ENCODE measurements at regions not wholly inside any gene's neighbourhood (a gene's known extent, or its start where the extent isn't known, plus 50 kb on each side); places are given as distances from the start of the nearest gene placed in this dataset.

DNA sequence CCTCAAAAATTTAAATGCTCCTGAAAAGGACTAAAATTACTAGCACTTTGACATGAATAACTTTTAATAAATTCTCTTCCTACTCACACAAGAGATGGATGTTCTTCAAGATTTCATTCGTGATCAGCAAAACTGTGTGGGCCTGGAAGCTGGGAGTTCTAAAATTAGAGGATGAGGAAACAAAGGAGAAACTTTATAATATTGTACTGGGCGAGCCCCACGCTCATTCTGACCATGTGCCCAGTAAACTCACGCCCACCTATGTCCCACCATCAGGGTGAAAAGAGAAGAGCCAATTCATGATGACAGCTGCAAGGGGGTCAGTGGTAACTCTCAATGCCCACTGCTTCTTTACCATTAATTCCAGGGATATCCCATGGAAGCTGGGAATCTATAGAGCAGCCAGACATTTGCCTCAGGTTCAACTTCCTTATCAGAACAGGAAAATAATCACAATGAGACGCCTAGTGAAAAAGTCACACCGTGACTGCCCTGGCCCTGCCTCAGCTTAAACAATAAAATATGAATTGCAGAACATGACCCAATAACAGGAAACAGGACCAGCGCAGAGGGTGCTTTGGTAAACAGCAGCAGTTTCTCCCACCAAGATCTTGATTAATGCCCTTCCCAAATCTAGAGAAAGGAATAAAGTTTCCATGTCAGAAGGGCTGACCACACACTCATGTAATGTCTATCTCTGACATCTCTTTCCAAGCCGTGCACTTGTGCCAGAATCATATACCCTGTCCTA is 438.6 kb downstream of the TXNL1 start (continued):
- TF ChIP-seq KDM4B (IDR thresholded peaks at IDR 0.05; ENCODE audit: borderline replicate concordance in 2 of 2, low read depth in 1 of 2) (no peak), ETV5 (CRISPR knock-in tag; IDR thresholded peaks at IDR 0.05; ENCODE audit: low read depth) (no peak), ZZZ3 (IDR thresholded peaks at IDR 0.05) (no peak), PTTG1 (tag; IDR thresholded peaks at IDR 0.05; ENCODE audit: low read depth) (no peak), KLF6 (CRISPR knock-in tag; IDR thresholded peaks at IDR 0.05; ENCODE audit: borderline replicate concordance) (no peak), NCOA2 (IDR thresholded peaks at IDR 0.05; ENCODE audit: partially characterized antibody in 2 of 2) (no peak), CXXC5 (CRISPR knock-in tag; IDR thresholded peaks at IDR 0.05) (no peak), ZNF239 (CRISPR knock-in tag; IDR thresholded peaks at IDR 0.05) (no peak), HNRNPL (IDR thresholded peaks at IDR 0.05; ENCODE audit: low read depth, low read length) (no peak), KDM2B (CRISPR knock-in tag; IDR thresholded peaks at IDR 0.05) (no peak), ZNF436 (CRISPR knock-in tag; IDR thresholded peaks at IDR 0.05) (no peak), NR2C1 (IDR thresholded peaks at IDR 0.05) (no peak), NR2C1 (tag; IDR thresholded peaks at IDR 0.05) (no peak), NFYB (IDR thresholded peaks at IDR 0.05; ENCODE audit: extremely low read depth, insufficient read length) (no peak)
- TF ChIP-seq, protein P1, sequence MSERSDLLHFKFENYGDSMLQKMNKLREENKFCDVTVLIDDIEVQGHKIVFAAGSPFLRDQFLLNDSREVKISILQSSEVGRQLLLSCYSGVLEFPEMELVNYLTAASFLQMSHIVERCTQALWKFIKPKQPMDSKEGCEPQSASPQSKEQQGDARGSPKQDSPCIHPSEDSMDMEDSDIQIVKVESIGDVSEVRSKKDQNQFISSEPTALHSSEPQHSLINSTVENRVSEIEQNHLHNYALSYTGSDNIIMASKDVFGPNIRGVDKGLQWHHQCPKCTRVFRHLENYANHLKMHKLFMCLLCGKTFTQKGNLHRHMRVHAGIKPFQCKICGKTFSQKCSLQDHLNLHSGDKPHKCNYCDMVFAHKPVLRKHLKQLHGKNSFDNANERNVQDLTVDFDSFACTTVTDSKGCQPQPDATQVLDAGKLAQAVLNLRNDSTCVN (CRISPR knock-in tag; IDR thresholded peaks at IDR 0.05), result no peak
- TF ChIP-seq, protein P2, sequence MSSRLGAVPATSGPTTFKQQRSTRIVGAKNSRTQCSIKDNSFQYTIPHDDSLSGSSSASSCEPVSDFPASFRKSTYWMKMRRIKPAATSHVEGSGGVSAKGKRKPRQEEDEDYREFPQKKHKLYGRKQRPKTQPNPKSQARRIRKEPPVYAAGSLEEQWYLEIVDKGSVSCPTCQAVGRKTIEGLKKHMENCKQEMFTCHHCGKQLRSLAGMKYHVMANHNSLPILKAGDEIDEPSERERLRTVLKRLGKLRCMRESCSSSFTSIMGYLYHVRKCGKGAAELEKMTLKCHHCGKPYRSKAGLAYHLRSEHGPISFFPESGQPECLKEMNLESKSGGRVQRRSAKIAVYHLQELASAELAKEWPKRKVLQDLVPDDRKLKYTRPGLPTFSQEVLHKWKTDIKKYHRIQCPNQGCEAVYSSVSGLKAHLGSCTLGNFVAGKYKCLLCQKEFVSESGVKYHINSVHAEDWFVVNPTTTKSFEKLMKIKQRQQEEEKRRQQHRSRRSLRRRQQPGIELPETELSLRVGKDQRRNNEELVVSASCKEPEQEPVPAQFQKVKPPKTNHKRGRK (tag; IDR thresholded peaks at IDR 0.05), result no peak
